H9 (cell line): ENCODE measurements at regions not wholly inside any gene's neighbourhood (a gene's known extent, or its start where the extent isn't known, plus 50 kb on each side); places are given as distances from the start of the nearest gene placed in this dataset.
"Not testable (repeated sequence)": the region's sequence is repeated elsewhere in the genome, so short reads cannot be mapped to it uniquely, and the experiment has no call there.

Source experiments
- DNase-seq: peaks from one replicate; pipeline ENCODE4 v3.0.0-alpha.2; 2017
- H2AFZ ChIP-seq: one replicate; pipeline ENCODE4 v1.6.1; 2013; ENCODE audit warnings: mild to moderate bottlenecking, low read length, control low read depth, moderate library complexity
- H2AK5ac ChIP-seq: 2 replicates; pipeline ENCODE4 v1.6.1; 2013; ENCODE audit warnings: low read length, control low read depth, mixed read lengths; ENCODE audit not compliant: insufficient read length
- H2BK120ac ChIP-seq: one replicate; pipeline ENCODE4 v1.6.1; 2013; ENCODE audit warnings: low read depth, mild to moderate bottlenecking, low read length, control low read depth, inconsistent platforms; ENCODE audit not compliant: poor library complexity, severe bottlenecking
- H2BK12ac ChIP-seq: 2 replicates; pipeline ENCODE4 v1.6.1; 2013; ENCODE audit warnings: low read length, control low read depth, mixed read lengths, low read depth; ENCODE audit not compliant: insufficient read length
- H2BK15ac ChIP-seq: 2 replicates; pipeline ENCODE4 v1.6.1; 2013; ENCODE audit warnings: low read depth, low read length, control low read depth
- H2BK20ac ChIP-seq: one replicate; pipeline ENCODE4 v1.6.1; 2013; ENCODE audit warnings: low read depth, mild to moderate bottlenecking, low read length, control low read depth, inconsistent platforms; ENCODE audit not compliant: poor library complexity, severe bottlenecking
- H2BK5ac ChIP-seq: 2 replicates; pipeline ENCODE4 v1.6.1; 2013; ENCODE audit warnings: low read length, control low read depth, mixed read lengths; ENCODE audit not compliant: insufficient read length
- H3K14ac ChIP-seq: 2 replicates; pipeline ENCODE4 v1.6.1; 2013; ENCODE audit warnings: low read length, control low read depth; ENCODE audit not compliant: insufficient read depth
- H3K18ac ChIP-seq: 2 replicates; pipeline ENCODE4 v1.6.1; 2013; ENCODE audit warnings: low read depth, mild to moderate bottlenecking, mixed read lengths, low read length, control low read depth; ENCODE audit not compliant: insufficient read length
- H3K23ac ChIP-seq: 2 replicates; pipeline ENCODE4 v1.6.1; 2013; ENCODE audit warnings: low read length, control low read depth, mixed read lengths, low read depth; ENCODE audit not compliant: insufficient read length
- H3K23me2 ChIP-seq: 2 replicates; pipeline ENCODE4 v1.6.1; 2013; ENCODE audit warnings: low read depth, mild to moderate bottlenecking, mixed read lengths, low read length, control low read depth; ENCODE audit not compliant: insufficient read length, poor library complexity, severe bottlenecking
- H3K27ac ChIP-seq: 2 replicates; pipeline ENCODE4 v1.5.1; 2013; ENCODE audit warnings: low read length, control low read depth, mixed read lengths, low read depth; ENCODE audit not compliant: insufficient read length
- H3K27me3 ChIP-seq: 2 replicates; pipeline ENCODE4 v1.6.1; 2013; ENCODE audit warnings: low read length, control low read depth, inconsistent platforms; ENCODE audit not compliant: insufficient read depth
- H3K4ac ChIP-seq: 2 replicates; pipeline ENCODE4 v1.6.1; 2013; ENCODE audit warnings: low read depth, mild to moderate bottlenecking, control low read depth, inconsistent platforms, low read length, moderate library complexity
- H3K4me1 ChIP-seq: 2 replicates; pipeline ENCODE4 v1.6.1; 2013; ENCODE audit warnings: low read length, control low read depth, inconsistent platforms; ENCODE audit not compliant: insufficient read depth
- H3K4me2 ChIP-seq: 2 replicates; pipeline ENCODE4 v1.6.1; 2013; ENCODE audit warnings: low read length, control low read depth, mixed read lengths; ENCODE audit not compliant: insufficient read length, insufficient read depth
- H3K56ac ChIP-seq: 2 replicates; pipeline ENCODE4 v1.6.1; 2013; ENCODE audit warnings: low read depth, mild to moderate bottlenecking, mixed read lengths, low read length, control low read depth; ENCODE audit not compliant: insufficient read length
- H3K79me1 ChIP-seq: 2 replicates; pipeline ENCODE4 v1.6.1; 2013; ENCODE audit warnings: low read depth, mild to moderate bottlenecking, moderate library complexity, low read length, control low read depth, inconsistent platforms; ENCODE audit not compliant: insufficient read depth, poor library complexity, severe bottlenecking
- H3K79me2 ChIP-seq: 2 replicates; pipeline ENCODE4 v1.6.1; 2013; ENCODE audit warnings: low read length, control low read depth, inconsistent platforms; ENCODE audit not compliant: insufficient read depth
- H3K9ac ChIP-seq: 2 replicates; pipeline ENCODE4 v1.6.1; 2013; ENCODE audit warnings: low read length, control low read depth, mixed read lengths; ENCODE audit not compliant: insufficient read length; ENCODE audit errors: extremely low read depth
- H3K9me3 ChIP-seq: one replicate; pipeline ENCODE4 v1.6.1; 2013; ENCODE audit warnings: low read depth, low read length, inconsistent platforms; ENCODE audit not compliant: control insufficient read depth
- H3T11ph ChIP-seq: one replicate; pipeline ENCODE4 v1.6.1; 2013; ENCODE audit warnings: mild to moderate bottlenecking, low read length, control low read depth, inconsistent platforms
- H4K20me1 ChIP-seq: one replicate; pipeline ENCODE4 v1.6.1; 2013; ENCODE audit not compliant: control insufficient read depth, insufficient read length, insufficient read depth
- H4K5ac ChIP-seq: 2 replicates; pipeline ENCODE4 v1.6.1; 2013; ENCODE audit warnings: low read depth, mild to moderate bottlenecking, mixed read lengths, low read length, control low read depth; ENCODE audit not compliant: insufficient read length
- H4K8ac ChIP-seq: replicated peaks from 2 replicates; pipeline ENCODE4 v1.6.1; 2013; ENCODE audit warnings: low read length, control low read depth, mixed read lengths, low read depth; ENCODE audit not compliant: insufficient read length
- H4K91ac ChIP-seq: 2 replicates; pipeline ENCODE4 v1.6.1; 2013; ENCODE audit warnings: low read depth, mild to moderate bottlenecking, moderate library complexity, mixed read lengths, low read length, control low read depth; ENCODE audit not compliant: insufficient read length
- H3K27ac Mint-ChIP-seq, 3 experiments: 2 replicates in 2 of 3; 3 replicates in 1 of 3; pipeline ENCODE4 v1.8.0; 2020 to 2021; ENCODE audit warnings: mixed read lengths in 3 of 3, mild to moderate bottlenecking in 1 of 3, moderate library complexity in 1 of 3
- H3K27me3 Mint-ChIP-seq: 2 replicates; pipeline ENCODE4 v1.8.0; 2021; ENCODE audit warnings: low read depth, mild to moderate bottlenecking, moderate library complexity, mixed read lengths
- H3K36me3 Mint-ChIP-seq, 3 experiments: 2 replicates in 2 of 3; 3 replicates in 1 of 3; pipeline ENCODE4 v1.8.0; 2020 to 2021; ENCODE audit warnings: low read depth in 3 of 3, mixed read lengths in 3 of 3; ENCODE audit not compliant: insufficient read depth in 1 of 3
- H3K4me1 Mint-ChIP-seq, 2 experiments: 2 replicates each; pipeline ENCODE4 v1.8.0; 2020; ENCODE audit warnings: mixed read lengths in 2 of 2
- H3K4me3 Mint-ChIP-seq, 2 experiments: 2 replicates in 1 of 2; 3 replicates in 1 of 2; pipeline ENCODE4 v1.8.0; 2020 to 2021; ENCODE audit warnings: mild to moderate bottlenecking in 2 of 2, mixed read lengths in 2 of 2, moderate library complexity in 1 of 2
- H3K9me3 Mint-ChIP-seq, 2 experiments: 2 replicates in 1 of 2; 3 replicates in 1 of 2; pipeline ENCODE4 v1.8.0; 2020; ENCODE audit warnings: mild to moderate bottlenecking in 2 of 2, mixed read lengths in 2 of 2, moderate library complexity in 1 of 2
- WGBS: extraction: QIAGEN DNeasy Blood & Tissue Kit; methylation state at CpG from one replicate; pipeline ENCODE4 v1.1.7; 2013; ENCODE audit warnings: missing lambda C conversion rate, low lambda C conversion rate, mixed read lengths; ENCODE audit not compliant: insufficient read length; ENCODE audit errors: extremely low coverage; 5-methylcytosine and 5-hydroxymethylcytosine counted together
- TF ChIP-seq, protein P1 (sequence below): fragments of 200-600 bp; sonication (generic); conservative IDR thresholded peaks from 3 replicates; pipeline ENCODE4 v1.8.0; 2021; ENCODE audit warnings: antibody characterized with exemption, mild to moderate bottlenecking

DNA sequence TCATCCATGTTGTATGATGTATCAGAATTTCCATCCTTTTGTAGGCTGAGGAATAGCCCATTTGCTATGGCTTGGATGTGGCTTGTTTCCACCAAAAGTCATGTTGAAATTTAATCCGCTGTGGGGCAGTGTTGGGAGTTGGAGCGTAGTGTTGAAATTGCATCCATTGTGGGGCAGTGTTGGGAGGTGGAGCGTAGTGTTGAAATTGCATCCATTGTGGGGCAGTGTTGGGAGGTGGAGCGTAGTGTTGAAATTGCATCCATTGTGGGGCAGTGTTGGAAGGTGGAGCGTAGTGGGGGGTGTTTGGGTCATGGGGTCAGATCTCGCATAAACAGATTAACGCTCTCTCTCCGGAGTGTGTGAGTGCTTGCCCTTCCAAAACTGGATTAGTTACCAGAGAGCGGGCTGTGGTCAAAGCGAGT, 53.9 kb upstream of the OTOS start:
- H3K27me3 Mint-ChIP-seq, H3K9me3 Mint-ChIP-seq, H3K14ac ChIP-seq, H3K27me3 ChIP-seq, H2AFZ ChIP-seq, H3K79me1 ChIP-seq, H3T11ph ChIP-seq, H3K56ac ChIP-seq, H2BK120ac ChIP-seq, H3K9me3 ChIP-seq, H4K91ac ChIP-seq, DNase-seq, H2BK20ac ChIP-seq, H2BK12ac ChIP-seq, H2BK5ac ChIP-seq, H2BK15ac ChIP-seq, H3K23ac ChIP-seq, H3K27ac ChIP-seq, H3K23me2 ChIP-seq, H3K4me2 ChIP-seq, H3K36me3 Mint-ChIP-seq, H3K79me2 ChIP-seq, H3K9ac ChIP-seq, H4K5ac ChIP-seq, H4K8ac ChIP-seq, H3K4ac ChIP-seq, H2AK5ac ChIP-seq, H4K20me1 ChIP-seq, H3K4me1 ChIP-seq, H3K18ac ChIP-seq: not testable (repeated sequence)
- TF ChIP-seq, protein P1, sequence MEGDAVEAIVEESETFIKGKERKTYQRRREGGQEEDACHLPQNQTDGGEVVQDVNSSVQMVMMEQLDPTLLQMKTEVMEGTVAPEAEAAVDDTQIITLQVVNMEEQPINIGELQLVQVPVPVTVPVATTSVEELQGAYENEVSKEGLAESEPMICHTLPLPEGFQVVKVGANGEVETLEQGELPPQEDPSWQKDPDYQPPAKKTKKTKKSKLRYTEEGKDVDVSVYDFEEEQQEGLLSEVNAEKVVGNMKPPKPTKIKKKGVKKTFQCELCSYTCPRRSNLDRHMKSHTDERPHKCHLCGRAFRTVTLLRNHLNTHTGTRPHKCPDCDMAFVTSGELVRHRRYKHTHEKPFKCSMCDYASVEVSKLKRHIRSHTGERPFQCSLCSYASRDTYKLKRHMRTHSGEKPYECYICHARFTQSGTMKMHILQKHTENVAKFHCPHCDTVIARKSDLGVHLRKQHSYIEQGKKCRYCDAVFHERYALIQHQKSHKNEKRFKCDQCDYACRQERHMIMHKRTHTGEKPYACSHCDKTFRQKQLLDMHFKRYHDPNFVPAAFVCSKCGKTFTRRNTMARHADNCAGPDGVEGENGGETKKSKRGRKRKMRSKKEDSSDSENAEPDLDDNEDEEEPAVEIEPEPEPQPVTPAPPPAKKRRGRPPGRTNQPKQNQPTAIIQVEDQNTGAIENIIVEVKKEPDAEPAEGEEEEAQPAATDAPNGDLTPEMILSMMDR = peak; percentile 45
- WGBS = no CpG with 5 or more reads among the region's 10 CpGs
- Mint-ChIP-seq H3K4me1 (peaks cover 10 to 11% of the 10 kb centered on the region in 2 experiments), H3K4me3 (peak overlapping the region in 1 of 2 experiments; percentile 27; a peak in 2 of 5 replicates), H3K27ac (peak overlapping the region in 1 of 3 experiments; percentile 65; a peak in 1 of 7 replicates)
